HL-60 (cell line): ENCODE measurements at regions not wholly inside any gene's neighbourhood (a gene's known extent, or its start where the extent isn't known, plus 50 kb on each side); places are given as distances from the start of the nearest gene placed in this dataset.

Source experiments
- POLR2AphosphoS5 ChIP-seq: IDR thresholded peaks from 2 replicates; pipeline ENCODE4 v1.6.1; 2012; ENCODE audit warnings: low read depth
- TF ChIP-seq, protein P1 (sequence below): IDR thresholded peaks from 2 replicates; pipeline ENCODE4 v1.6.1; 2012; ENCODE audit warnings: low read depth; ENCODE audit not compliant: insufficient replicate concordance

DNA sequence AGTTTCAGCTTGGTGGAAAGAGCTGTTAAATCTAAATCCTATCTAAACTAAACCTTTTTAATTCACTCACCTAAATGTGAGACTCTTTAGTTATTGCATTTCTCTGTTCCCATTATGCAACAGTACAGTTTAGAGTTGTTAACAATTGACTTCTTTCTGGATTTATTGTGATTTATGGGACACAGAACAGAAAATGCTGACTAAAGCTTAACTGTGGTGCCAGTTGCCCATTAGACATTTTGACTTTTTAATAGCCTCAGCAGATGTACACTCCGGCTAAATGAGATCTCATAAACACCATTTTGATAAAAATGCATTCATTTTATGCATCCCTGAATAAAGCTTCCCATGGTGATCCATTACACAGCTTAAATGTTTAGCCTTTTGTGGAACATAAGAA lies 356.6 kb downstream of the CASP12 start:
- no peak for TF ChIP-seq POLR2AphosphoS5
- TF ChIP-seq, protein P1, sequence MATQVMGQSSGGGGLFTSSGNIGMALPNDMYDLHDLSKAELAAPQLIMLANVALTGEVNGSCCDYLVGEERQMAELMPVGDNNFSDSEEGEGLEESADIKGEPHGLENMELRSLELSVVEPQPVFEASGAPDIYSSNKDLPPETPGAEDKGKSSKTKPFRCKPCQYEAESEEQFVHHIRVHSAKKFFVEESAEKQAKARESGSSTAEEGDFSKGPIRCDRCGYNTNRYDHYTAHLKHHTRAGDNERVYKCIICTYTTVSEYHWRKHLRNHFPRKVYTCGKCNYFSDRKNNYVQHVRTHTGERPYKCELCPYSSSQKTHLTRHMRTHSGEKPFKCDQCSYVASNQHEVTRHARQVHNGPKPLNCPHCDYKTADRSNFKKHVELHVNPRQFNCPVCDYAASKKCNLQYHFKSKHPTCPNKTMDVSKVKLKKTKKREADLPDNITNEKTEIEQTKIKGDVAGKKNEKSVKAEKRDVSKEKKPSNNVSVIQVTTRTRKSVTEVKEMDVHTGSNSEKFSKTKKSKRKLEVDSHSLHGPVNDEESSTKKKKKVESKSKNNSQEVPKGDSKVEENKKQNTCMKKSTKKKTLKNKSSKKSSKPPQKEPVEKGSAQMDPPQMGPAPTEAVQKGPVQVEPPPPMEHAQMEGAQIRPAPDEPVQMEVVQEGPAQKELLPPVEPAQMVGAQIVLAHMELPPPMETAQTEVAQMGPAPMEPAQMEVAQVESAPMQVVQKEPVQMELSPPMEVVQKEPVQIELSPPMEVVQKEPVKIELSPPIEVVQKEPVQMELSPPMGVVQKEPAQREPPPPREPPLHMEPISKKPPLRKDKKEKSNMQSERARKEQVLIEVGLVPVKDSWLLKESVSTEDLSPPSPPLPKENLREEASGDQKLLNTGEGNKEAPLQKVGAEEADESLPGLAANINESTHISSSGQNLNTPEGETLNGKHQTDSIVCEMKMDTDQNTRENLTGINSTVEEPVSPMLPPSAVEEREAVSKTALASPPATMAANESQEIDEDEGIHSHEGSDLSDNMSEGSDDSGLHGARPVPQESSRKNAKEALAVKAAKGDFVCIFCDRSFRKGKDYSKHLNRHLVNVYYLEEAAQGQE: no peak
